WERI-Rb-1 (cell line): ENCODE measurements at regions not wholly inside any gene's neighbourhood (a gene's known extent, or its start where the extent isn't known, plus 50 kb on each side); places are given as distances from the start of the nearest gene placed in this dataset.

Experiments
- DNase-seq: peaks from one replicate; pipeline ENCODE4 v3.0.0-alpha.2; 2020
- H3K27ac ChIP-seq: fragments of 250-450 bp; sonication (Bioruptor Pico); 2 replicates; pipeline ENCODE4 v1.5.1; 2020; ENCODE audit warnings: mild to moderate bottlenecking, moderate library complexity
- H3K27me3 ChIP-seq: fragments of 250-450 bp; sonication (Bioruptor Pico); 2 replicates; pipeline ENCODE4 v1.5.1; 2021; ENCODE audit warnings: mild to moderate bottlenecking, low read depth, moderate library complexity; ENCODE audit not compliant: insufficient read depth, severe bottlenecking
- H3K36me3 ChIP-seq: fragments of 250-450 bp; sonication (Bioruptor Pico); 2 replicates; pipeline ENCODE4 v1.5.1; 2020; ENCODE audit warnings: mild to moderate bottlenecking, moderate library complexity
- H3K4me3 ChIP-seq: 2 replicates; pipeline ENCODE4 v1.5.1; 2011; ENCODE audit warnings: low read depth, mild to moderate bottlenecking, control low read depth, low read length
- H3K9me3 ChIP-seq: fragments of 250-450 bp; sonication (Bioruptor Pico); 2 replicates; pipeline ENCODE4 v1.5.1; 2021; ENCODE audit warnings: mild to moderate bottlenecking, moderate library complexity; ENCODE audit not compliant: severe bottlenecking
- TF ChIP-seq, protein P1 (sequence below): IDR thresholded peaks from 2 replicates; pipeline ENCODE4 v1.5.1; 2011; ENCODE audit warnings: low read depth, mild to moderate bottlenecking, control low read depth, inconsistent platforms, low read length

DNA sequence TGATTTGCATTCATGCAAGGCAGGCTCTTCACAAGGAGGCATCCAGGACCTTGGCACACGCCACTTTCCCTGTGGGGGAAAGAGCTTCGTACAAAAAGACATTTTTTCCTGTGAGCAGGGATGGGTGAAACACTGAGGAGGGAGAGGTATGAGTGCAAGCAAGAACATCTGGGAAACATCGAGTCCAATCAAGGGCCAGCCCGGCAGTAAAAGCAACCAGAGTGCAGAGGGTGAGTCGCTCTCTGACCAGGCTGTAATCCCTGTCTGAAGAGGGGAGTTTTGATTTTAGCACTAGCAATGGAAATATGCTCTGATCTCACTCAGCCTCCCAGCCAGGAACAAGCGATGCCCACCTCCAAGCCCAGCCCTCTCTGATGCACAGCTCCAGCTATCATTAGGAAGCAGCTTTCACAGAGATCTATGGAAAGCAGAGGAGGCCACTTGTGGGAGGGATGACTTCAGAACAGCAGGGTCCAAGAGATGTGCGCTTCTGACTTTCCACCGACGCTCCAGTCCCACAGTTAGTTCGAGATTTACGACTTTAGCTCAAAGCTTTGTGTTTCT, 211.0 kb upstream of the ADAMTS16 start:
- Histone ChIP-seq H3K4me3 (no peak overlapping the region), H3K36me3 (no peaks in the 10 kb centered on the region), H3K9me3 (peaks cover 10% of the 10 kb centered on the region), H3K27me3 (peaks cover 59% of the 10 kb centered on the region), H3K27ac (no peak overlapping the region)
- TF ChIP-seq, protein P1, sequence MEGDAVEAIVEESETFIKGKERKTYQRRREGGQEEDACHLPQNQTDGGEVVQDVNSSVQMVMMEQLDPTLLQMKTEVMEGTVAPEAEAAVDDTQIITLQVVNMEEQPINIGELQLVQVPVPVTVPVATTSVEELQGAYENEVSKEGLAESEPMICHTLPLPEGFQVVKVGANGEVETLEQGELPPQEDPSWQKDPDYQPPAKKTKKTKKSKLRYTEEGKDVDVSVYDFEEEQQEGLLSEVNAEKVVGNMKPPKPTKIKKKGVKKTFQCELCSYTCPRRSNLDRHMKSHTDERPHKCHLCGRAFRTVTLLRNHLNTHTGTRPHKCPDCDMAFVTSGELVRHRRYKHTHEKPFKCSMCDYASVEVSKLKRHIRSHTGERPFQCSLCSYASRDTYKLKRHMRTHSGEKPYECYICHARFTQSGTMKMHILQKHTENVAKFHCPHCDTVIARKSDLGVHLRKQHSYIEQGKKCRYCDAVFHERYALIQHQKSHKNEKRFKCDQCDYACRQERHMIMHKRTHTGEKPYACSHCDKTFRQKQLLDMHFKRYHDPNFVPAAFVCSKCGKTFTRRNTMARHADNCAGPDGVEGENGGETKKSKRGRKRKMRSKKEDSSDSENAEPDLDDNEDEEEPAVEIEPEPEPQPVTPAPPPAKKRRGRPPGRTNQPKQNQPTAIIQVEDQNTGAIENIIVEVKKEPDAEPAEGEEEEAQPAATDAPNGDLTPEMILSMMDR = no peak
- DNase-seq = no peak

DNA sequence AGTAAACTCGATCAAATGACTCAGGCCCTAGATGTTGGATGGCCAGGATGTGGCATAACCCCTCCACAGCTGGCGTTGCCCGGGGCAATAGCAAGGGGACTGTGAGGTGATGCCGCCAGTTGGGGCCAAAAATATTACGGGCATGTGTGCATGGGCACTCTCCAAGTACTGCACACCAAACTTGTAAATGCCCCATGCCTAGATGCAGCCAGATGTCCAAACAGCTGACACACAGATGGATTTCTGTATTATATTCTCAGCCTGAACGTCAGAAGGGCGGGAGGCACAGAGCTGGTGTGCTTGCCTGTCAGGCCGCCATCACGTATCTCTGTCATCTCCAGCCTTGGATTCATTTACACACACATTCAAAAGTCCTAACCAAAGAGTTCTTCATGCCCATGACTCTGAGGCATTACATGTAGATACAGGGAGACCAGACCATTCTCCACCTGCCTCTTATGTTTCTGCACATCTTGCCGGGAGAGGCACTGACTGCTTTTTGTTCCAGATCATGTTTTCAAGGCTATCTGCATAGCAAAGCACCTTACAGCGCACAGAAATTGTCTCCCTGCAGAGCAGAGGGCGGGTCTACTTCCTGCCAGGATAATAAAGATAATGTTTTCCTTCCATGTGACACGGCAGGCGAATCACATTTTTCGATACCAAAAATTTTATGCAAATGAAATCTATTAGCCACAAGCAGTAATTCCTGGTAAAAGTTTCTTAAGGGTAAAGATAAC, 200.9 kb upstream of the ADAMTS16 start:
- H3K36me3 ChIP-seq = no peaks in the 10 kb centered on the region
- no peak overlapping the region for H3K4me3 ChIP-seq
- DNase-seq = no peak
- H3K9me3 ChIP-seq = no peaks in the 10 kb centered on the region
- no peak overlapping the region for H3K27ac ChIP-seq
- TF ChIP-seq, protein P1 = no peak
- H3K27me3 ChIP-seq = peaks cover 97% of the 10 kb centered on the region

DNA sequence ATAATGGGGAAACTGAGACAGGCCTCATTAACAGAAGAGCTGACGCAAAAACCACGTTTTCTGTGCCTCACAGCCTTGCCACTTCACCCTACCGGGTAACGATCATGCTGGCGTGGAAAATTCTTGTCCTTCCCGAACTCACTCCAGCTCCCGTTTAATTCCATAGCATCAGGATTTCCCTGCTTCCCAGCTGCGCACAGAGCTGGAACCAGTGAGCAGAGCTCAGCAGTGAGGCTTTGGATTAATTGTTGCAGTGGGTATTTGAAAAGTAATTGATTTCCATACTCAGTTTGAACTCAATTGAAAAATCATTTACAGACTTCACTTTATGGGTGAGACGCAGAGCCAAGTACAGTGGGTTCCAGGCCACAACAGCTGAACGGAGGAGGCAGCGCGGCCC, 199.0 kb upstream of the ADAMTS16 start:
- Histone ChIP-seq H3K4me3 (no peak overlapping the region), H3K27ac (no peak overlapping the region), H3K27me3 (peaks cover 95% of the 10 kb centered on the region), H3K36me3 (no peaks in the 10 kb centered on the region), H3K9me3 (no peaks in the 10 kb centered on the region)
- TF ChIP-seq, protein P1 = no peak
- DNase-seq = no peak

DNA sequence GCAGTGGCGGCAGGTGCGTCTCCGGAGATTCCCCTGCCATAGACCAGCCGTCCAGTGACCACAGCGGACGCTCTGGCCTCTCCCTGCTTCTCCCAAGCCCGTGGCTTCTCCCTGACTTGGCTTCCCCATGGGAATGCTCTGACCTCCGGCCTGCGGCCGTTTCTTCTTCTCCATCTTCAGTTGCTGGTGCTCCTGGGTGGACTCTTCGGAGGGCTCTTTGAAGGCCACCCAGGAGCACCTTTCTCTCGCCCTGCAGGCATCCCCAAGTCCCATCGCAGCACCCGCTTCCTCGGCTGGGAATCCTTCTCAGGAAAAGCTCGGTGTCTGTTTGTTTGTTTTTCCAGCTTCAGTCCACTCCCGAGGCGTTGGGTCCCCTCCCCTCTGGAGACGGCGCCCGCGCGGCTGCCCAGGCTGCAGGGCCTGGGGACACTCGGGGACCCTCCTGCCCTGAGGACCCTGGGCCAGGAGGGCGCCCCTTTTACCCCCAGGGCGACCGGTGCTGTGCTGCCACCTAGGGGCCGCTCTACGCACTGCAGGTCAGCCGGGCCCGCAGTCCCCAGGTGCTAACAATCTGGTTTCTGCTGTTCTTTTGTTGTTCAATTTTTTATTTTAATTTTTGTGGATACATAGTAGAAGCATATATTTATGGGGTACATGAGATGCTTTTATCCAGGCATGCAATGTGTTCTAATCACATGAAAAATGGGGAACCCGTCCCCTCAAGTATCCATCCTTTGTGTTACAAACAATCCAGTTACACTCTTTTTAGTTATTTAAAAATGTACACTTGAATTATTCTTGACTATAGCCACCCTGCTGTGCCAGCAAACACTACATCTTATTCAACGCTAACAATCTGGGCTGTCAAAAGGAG, 197.9 kb upstream of the ADAMTS16 start:
- H3K9me3 ChIP-seq = no peaks in the 10 kb centered on the region
- H3K27me3 ChIP-seq = peaks cover 95% of the 10 kb centered on the region
- TF ChIP-seq, protein P1 = peak; percentile 94
- H3K36me3 ChIP-seq = no peaks in the 10 kb centered on the region
- no peak overlapping the region for H3K27ac ChIP-seq
- DNase-seq = peak; percentile 17
- H3K4me3 ChIP-seq = no peak overlapping the region

DNA sequence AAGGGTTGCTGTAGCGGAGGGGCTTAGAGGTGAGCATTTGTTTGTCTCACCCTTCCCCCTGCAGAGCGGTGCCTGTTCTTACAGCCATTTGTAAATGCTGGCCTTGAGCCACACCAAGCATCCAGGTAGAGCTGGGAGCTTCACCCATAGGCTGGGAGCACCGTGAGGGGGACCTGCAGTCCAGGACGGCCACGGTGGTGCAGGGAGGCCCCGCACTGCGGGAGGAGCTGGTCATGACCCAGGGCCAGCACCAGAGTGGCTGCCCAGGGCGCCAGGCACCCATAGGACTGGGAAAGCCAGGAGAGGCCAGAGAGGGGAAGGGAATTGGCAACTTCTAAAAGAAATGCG, 197.3 kb upstream of the ADAMTS16 start:
- Histone ChIP-seq H3K4me3 (no peak overlapping the region), H3K27ac (no peak overlapping the region), H3K36me3 (no peaks in the 10 kb centered on the region), H3K27me3 (peaks cover 95% of the 10 kb centered on the region), H3K9me3 (no peaks in the 10 kb centered on the region)
- DNase-seq = no peak
- TF ChIP-seq, protein P1 = no peak
